ENCODE measurements at regions not wholly inside any gene's neighbourhood (a gene's known extent, or its start where the extent isn't known, plus 50 kb on each side); places are given as distances from the start of the nearest gene placed in this dataset.

GRCh38 chr5:116764941-116765340, 190.3 kb upstream of the SEMA6A start:
- ATAC-seq (ENCODE audit: low read depth) (no peak), DNase-seq (no peak)
- H3K36me3 Mint-ChIP-seq, result no peaks in the 10 kb centered on the region
- no peaks in the 10 kb centered on the region for H3K27me3 Mint-ChIP-seq
- no peaks in the 10 kb centered on the region for H3K4me1 Mint-ChIP-seq
- H3K9me3 Mint-ChIP-seq, result no peaks in the 10 kb centered on the region
- POLR2A ChIA-PET, result no interaction called here
- H3K27ac Mint-ChIP-seq, result no peak overlapping the region
- H3K4me3 Mint-ChIP-seq, result no peak overlapping the region

- no peak overlapping the region for H3K4me3 Mint-ChIP-seq
- no peaks in the 10 kb centered on the region for H3K36me3 Mint-ChIP-seq
- POLR2A ChIA-PET, result no interaction called here
- H3K9me3 Mint-ChIP-seq, result no peaks in the 10 kb centered on the region
- no peak for ATAC-seq (ENCODE audit: low read depth)
- H3K27ac Mint-ChIP-seq, result no peak overlapping the region
- H3K4me1 Mint-ChIP-seq, result no peaks in the 10 kb centered on the region
- H3K27me3 Mint-ChIP-seq, result no peaks in the 10 kb centered on the region
- DNase-seq, result no peak
Observed at GRCh38 chr5:116763987-116764866, 189.6 kb upstream of the SEMA6A start.

GRCh38 chr5:116759860-116760640, 185.4 kb upstream of the SEMA6A start:
- POLR2A ChIA-PET, result no interaction called here
- H3K4me1 Mint-ChIP-seq, result no peaks in the 10 kb centered on the region
- ATAC-seq (ENCODE audit: low read depth) (no peak), DNase-seq (no peak)
- H3K27me3 Mint-ChIP-seq, result no peaks in the 10 kb centered on the region
- H3K27ac Mint-ChIP-seq, result no peak overlapping the region
- H3K4me3 Mint-ChIP-seq, result no peak overlapping the region
- no peaks in the 10 kb centered on the region for H3K9me3 Mint-ChIP-seq
- no peaks in the 10 kb centered on the region for H3K36me3 Mint-ChIP-seq

GRCh38 chr5:116757326-116757725, 182.7 kb upstream of the SEMA6A start:
- Mint-ChIP-seq H3K27me3 (no peaks in the 10 kb centered on the region), H3K36me3 (no peaks in the 10 kb centered on the region), H3K4me3 (no peak overlapping the region), H3K27ac (no peak overlapping the region), H3K4me1 (no peaks in the 10 kb centered on the region), H3K9me3 (no peaks in the 10 kb centered on the region)
- ATAC-seq (ENCODE audit: low read depth) (no peak), DNase-seq (no peak)
- POLR2A ChIA-PET, result no interaction called here

GRCh38 chr5:116756531-116756930, 181.9 kb upstream of the SEMA6A start:
- ATAC-seq (ENCODE audit: low read depth), result no peak
- POLR2A ChIA-PET, result no interaction called here
- Mint-ChIP-seq H3K9me3 (no peaks in the 10 kb centered on the region), H3K4me1 (no peaks in the 10 kb centered on the region), H3K27ac (no peak overlapping the region), H3K27me3 (no peaks in the 10 kb centered on the region), H3K4me3 (no peak overlapping the region), H3K36me3 (no peaks in the 10 kb centered on the region)
- no peak for DNase-seq

GRCh38 chr5:116754556-116754955, 179.9 kb upstream of the SEMA6A start:
- POLR2A ChIA-PET, result no interaction called here
- H3K4me3 Mint-ChIP-seq, result no peak overlapping the region
- no peaks in the 10 kb centered on the region for H3K27me3 Mint-ChIP-seq
- ATAC-seq (ENCODE audit: low read depth) (no peak), DNase-seq (no peak)
- H3K9me3 Mint-ChIP-seq, result no peaks in the 10 kb centered on the region
- H3K4me1 Mint-ChIP-seq, result no peaks in the 10 kb centered on the region
- no peaks in the 10 kb centered on the region for H3K36me3 Mint-ChIP-seq
- no peak overlapping the region for H3K27ac Mint-ChIP-seq

GRCh38 chr5:116751684-116752083, 177.1 kb upstream of the SEMA6A start:
- H3K4me3 Mint-ChIP-seq, result no peak overlapping the region
- POLR2A ChIA-PET, result no interaction called here
- no peaks in the 10 kb centered on the region for H3K4me1 Mint-ChIP-seq
- DNase-seq, result no peak
- no peak for ATAC-seq (ENCODE audit: low read depth)
- H3K27ac Mint-ChIP-seq, result no peak overlapping the region
- H3K9me3 Mint-ChIP-seq, result no peaks in the 10 kb centered on the region
- H3K27me3 Mint-ChIP-seq, result no peaks in the 10 kb centered on the region
- no peaks in the 10 kb centered on the region for H3K36me3 Mint-ChIP-seq

- no peak for ATAC-seq (ENCODE audit: low read depth)
- Mint-ChIP-seq H3K9me3 (no peaks in the 10 kb centered on the region), H3K36me3 (no peaks in the 10 kb centered on the region), H3K4me3 (no peak overlapping the region), H3K4me1 (no peaks in the 10 kb centered on the region), H3K27ac (no peak overlapping the region), H3K27me3 (no peaks in the 10 kb centered on the region)
- DNase-seq, result no peak
- POLR2A ChIA-PET, result no interaction called here
Observed at GRCh38 chr5:116750631-116751580, 176.3 kb upstream of the SEMA6A start.

- Mint-ChIP-seq H3K4me3 (no peak overlapping the region), H3K36me3 (no peaks in the 10 kb centered on the region), H3K27ac (no peak overlapping the region), H3K9me3 (peaks cover 8% of the 10 kb centered on the region), H3K27me3 (no peaks in the 10 kb centered on the region), H3K4me1 (no peaks in the 10 kb centered on the region)
- DNase-seq (no peak), ATAC-seq (ENCODE audit: low read depth) (no peak)
- POLR2A ChIA-PET, result no interaction called here
Observed at GRCh38 chr5:116747881-116748280, 173.3 kb upstream of the SEMA6A start.

- Mint-ChIP-seq H3K4me3 (no peak overlapping the region), H3K36me3 (no peaks in the 10 kb centered on the region), H3K9me3 (peaks cover 8% of the 10 kb centered on the region), H3K27ac (no peak overlapping the region), H3K4me1 (no peaks in the 10 kb centered on the region), H3K27me3 (no peaks in the 10 kb centered on the region)
- POLR2A ChIA-PET, result no interaction called here
- ATAC-seq (ENCODE audit: low read depth) (no peak), DNase-seq (no peak)
Observed at GRCh38 chr5:116746668-116747067, 172.0 kb upstream of the SEMA6A start.

GRCh38 chr5:116740771-116741170, 166.1 kb upstream of the SEMA6A start:
- no peaks in the 10 kb centered on the region for H3K4me1 Mint-ChIP-seq
- DNase-seq, result no peak
- no peak for ATAC-seq (ENCODE audit: low read depth)
- peaks cover 8% of the 10 kb centered on the region for H3K9me3 Mint-ChIP-seq
- POLR2A ChIA-PET, result no interaction called here
- H3K27ac Mint-ChIP-seq, result no peak overlapping the region
- H3K27me3 Mint-ChIP-seq, result no peaks in the 10 kb centered on the region
- H3K36me3 Mint-ChIP-seq, result no peaks in the 10 kb centered on the region
- no peak overlapping the region for H3K4me3 Mint-ChIP-seq

- POLR2A ChIA-PET, result no interaction called here
- no peaks in the 10 kb centered on the region for H3K27me3 Mint-ChIP-seq
- ATAC-seq (ENCODE audit: low read depth) (no peak), DNase-seq (no peak)
- peaks cover 8% of the 10 kb centered on the region for H3K9me3 Mint-ChIP-seq
- H3K36me3 Mint-ChIP-seq, result no peaks in the 10 kb centered on the region
- no peak overlapping the region for H3K4me3 Mint-ChIP-seq
- H3K4me1 Mint-ChIP-seq, result no peaks in the 10 kb centered on the region
- no peak overlapping the region for H3K27ac Mint-ChIP-seq
Observed at GRCh38 chr5:116739571-116739970, 164.9 kb upstream of the SEMA6A start.

GRCh38 chr5:116738615-116739261, 164.1 kb upstream of the SEMA6A start:
- H3K27me3 Mint-ChIP-seq, result no peaks in the 10 kb centered on the region
- POLR2A ChIA-PET, result no interaction called here
- DNase-seq (no peak), ATAC-seq (ENCODE audit: low read depth) (no peak)
- H3K4me1 Mint-ChIP-seq, result no peaks in the 10 kb centered on the region
- no peak overlapping the region for H3K27ac Mint-ChIP-seq
- H3K9me3 Mint-ChIP-seq, result peaks cover 3% of the 10 kb centered on the region
- H3K4me3 Mint-ChIP-seq, result no peak overlapping the region
- no peaks in the 10 kb centered on the region for H3K36me3 Mint-ChIP-seq
